Vagina (tissue), 2 donors: ENCODE measurements at regions not wholly inside any gene's neighbourhood (a gene's known extent, or its start where the extent isn't known, plus 50 kb on each side); places are given as distances from the start of the nearest gene placed in this dataset.

Experiments
- POLR2A ChIP-seq, 2 donors: fragments of 450-650 bp; IDR thresholded peaks; one replicate each; pipeline ENCODE4 v1.6.1; 2017; ENCODE audit warnings: antibody characterized with exemption in 2 of 2, mild to moderate bottlenecking in 2 of 2, moderate library complexity in 2 of 2
- TF ChIP-seq, protein P1 (sequence below), 3 experiments: fragments of 450-650 bp in 2 of 3; fragments of 200-600 bp in 1 of 3; sonication (generic) in 1 of 3; IDR thresholded peaks; one replicate each; pipeline ENCODE4 v1.5.1; 2017 to 2019; ENCODE audit warnings: antibody characterized with exemption in 3 of 3, mild to moderate bottlenecking in 2 of 3, moderate library complexity in 2 of 3

DNA sequence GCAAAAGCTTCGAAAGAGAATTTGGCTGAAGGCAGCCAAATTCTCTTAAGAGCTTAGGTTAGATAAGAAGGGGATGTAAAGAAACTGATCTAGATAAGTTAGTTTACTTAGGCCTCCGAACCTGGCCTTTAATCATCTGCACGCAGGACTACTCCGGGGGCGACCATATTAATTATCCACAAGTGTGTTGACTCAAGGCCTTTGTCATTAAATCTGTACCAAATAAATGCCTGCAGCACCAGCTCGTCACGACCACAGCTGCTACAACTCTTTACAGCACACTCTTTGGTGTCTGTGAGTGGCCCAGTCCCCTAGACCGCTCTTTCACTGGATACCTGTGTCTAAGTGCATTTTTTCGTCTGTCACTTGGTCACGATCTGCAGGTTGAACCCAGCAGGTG lies 69.8 kb upstream of the LSM8 start:
- TF ChIP-seq, protein P1, sequence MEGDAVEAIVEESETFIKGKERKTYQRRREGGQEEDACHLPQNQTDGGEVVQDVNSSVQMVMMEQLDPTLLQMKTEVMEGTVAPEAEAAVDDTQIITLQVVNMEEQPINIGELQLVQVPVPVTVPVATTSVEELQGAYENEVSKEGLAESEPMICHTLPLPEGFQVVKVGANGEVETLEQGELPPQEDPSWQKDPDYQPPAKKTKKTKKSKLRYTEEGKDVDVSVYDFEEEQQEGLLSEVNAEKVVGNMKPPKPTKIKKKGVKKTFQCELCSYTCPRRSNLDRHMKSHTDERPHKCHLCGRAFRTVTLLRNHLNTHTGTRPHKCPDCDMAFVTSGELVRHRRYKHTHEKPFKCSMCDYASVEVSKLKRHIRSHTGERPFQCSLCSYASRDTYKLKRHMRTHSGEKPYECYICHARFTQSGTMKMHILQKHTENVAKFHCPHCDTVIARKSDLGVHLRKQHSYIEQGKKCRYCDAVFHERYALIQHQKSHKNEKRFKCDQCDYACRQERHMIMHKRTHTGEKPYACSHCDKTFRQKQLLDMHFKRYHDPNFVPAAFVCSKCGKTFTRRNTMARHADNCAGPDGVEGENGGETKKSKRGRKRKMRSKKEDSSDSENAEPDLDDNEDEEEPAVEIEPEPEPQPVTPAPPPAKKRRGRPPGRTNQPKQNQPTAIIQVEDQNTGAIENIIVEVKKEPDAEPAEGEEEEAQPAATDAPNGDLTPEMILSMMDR (IDR thresholded peaks at IDR 0.05) = no peak
- no peak for TF ChIP-seq POLR2A (IDR thresholded peaks at IDR 0.05)
